ENCODE measurements at regions not wholly inside any gene's neighbourhood (a gene's known extent, or its start where the extent isn't known, plus 50 kb on each side); places are given as distances from the start of the nearest gene placed in this dataset.
A peak's percentile ranks its signal among the peaks of the same experiment; 100 is the strongest.

GRCh38 chr1:215394084-215394991 lies 172.8 kb upstream of the KCTD3 start:
- H3K36me3 ChIP-seq (ENCODE audit: control insufficient read depth in 2 of 3, insufficient read depth in 3 of 3, low read length in 3 of 3), result no peaks in the 10 kb centered on the region
- FAIRE-seq, result no peak

GRCh38 chr1:215397106-215397505 lies 170.0 kb upstream of the KCTD3 start:
- Histone ChIP-seq H3K27me3 (ENCODE audit: control insufficient read depth, insufficient read depth, low read length) (no peaks in the 10 kb centered on the region), H3K9me3 (ENCODE audit: control insufficient read depth in 2 of 3, insufficient read depth in 1 of 3, low read length in 3 of 3) (no peaks in the 10 kb centered on the region), H3K9ac (ENCODE audit: low read length in 3 of 3) (no peak overlapping the region), H3K27ac (ENCODE audit: low read depth in 2 of 2, low read length in 2 of 2) (no peak overlapping the region), H3K36me3 (ENCODE audit: control insufficient read depth in 2 of 3, insufficient read depth in 3 of 3, low read length in 3 of 3) (no peaks in the 10 kb centered on the region), H3K4me3 (ENCODE audit: low read length in 3 of 3) (no peak overlapping the region), H3K4me1 (ENCODE audit: control insufficient read depth in 2 of 3, insufficient read depth in 2 of 3, low read depth in 1 of 3, low read length in 3 of 3) (no peaks in the 10 kb centered on the region)
- DNase-seq (no peak), FAIRE-seq (no peak)
- intact Hi-C loops (cut with DNase I), result no loop called here
- TF ChIP-seq CTCF (IDR thresholded peaks at IDR 0.05; ENCODE audit: borderline replicate concordance, extremely low read depth, insufficient read depth), result no peak

More at GRCh38 chr1:215394084-215394991, 172.8 kb upstream of the KCTD3 start:
- Histone ChIP-seq H3K9ac (ENCODE audit: low read length in 3 of 3) (no peak overlapping the region), H3K27me3 (ENCODE audit: control insufficient read depth, insufficient read depth, low read length) (no peaks in the 10 kb centered on the region), H3K4me3 (ENCODE audit: low read length in 3 of 3) (no peak overlapping the region), H3K4me1 (ENCODE audit: control insufficient read depth in 2 of 3, insufficient read depth in 2 of 3, low read depth in 1 of 3, low read length in 3 of 3) (no peaks in the 10 kb centered on the region), H3K27ac (ENCODE audit: low read depth in 2 of 2, low read length in 2 of 2) (no peak overlapping the region), H3K9me3 (ENCODE audit: control insufficient read depth in 2 of 3, insufficient read depth in 1 of 3, low read length in 3 of 3) (no peaks in the 10 kb centered on the region)
- no peak for TF ChIP-seq CTCF (IDR thresholded peaks at IDR 0.05; ENCODE audit: borderline replicate concordance, extremely low read depth, insufficient read depth)
- intact Hi-C loops (cut with DNase I), result no loop called here
- DNase-seq, result peak in 1 of 5 donors; percentile 47

GRCh38 chr1:215397843-215398242 lies 169.3 kb upstream of the KCTD3 start:
- Histone ChIP-seq H3K4me3 (ENCODE audit: low read length in 3 of 3) (no peak overlapping the region), H3K27ac (ENCODE audit: low read depth in 2 of 2, low read length in 2 of 2) (no peak overlapping the region), H3K9me3 (ENCODE audit: control insufficient read depth in 2 of 3, insufficient read depth in 1 of 3, low read length in 3 of 3) (no peaks in the 10 kb centered on the region), H3K9ac (ENCODE audit: low read length in 3 of 3) (no peak overlapping the region), H3K27me3 (ENCODE audit: control insufficient read depth, insufficient read depth, low read length) (no peaks in the 10 kb centered on the region), H3K36me3 (ENCODE audit: control insufficient read depth in 2 of 3, insufficient read depth in 3 of 3, low read length in 3 of 3) (no peaks in the 10 kb centered on the region), H3K4me1 (ENCODE audit: control insufficient read depth in 2 of 3, insufficient read depth in 2 of 3, low read depth in 1 of 3, low read length in 3 of 3) (no peaks in the 10 kb centered on the region)
- DNase-seq (no peak), FAIRE-seq (no peak)
- no peak for TF ChIP-seq CTCF (IDR thresholded peaks at IDR 0.05; ENCODE audit: borderline replicate concordance, extremely low read depth, insufficient read depth)
- intact Hi-C loops (cut with DNase I), result no loop called here

Data from kidney (tissue), 13 donors.